RWPE2 (cell line): ENCODE measurements at regions not wholly inside any gene's neighbourhood (a gene's known extent, or its start where the extent isn't known, plus 50 kb on each side); places are given as distances from the start of the nearest gene placed in this dataset.

Experiments
- ATAC-seq: fragments of 200-7000 bp; cut with Tn5 transposase; 3 replicates; pipeline ENCODE4 v1.9.1; 2021; ENCODE audit warnings: low read depth
- DNase-seq: peaks from one replicate; pipeline ENCODE4 v3.0.0-alpha.2; 2020; ENCODE audit warnings: low spot score
- H3K27ac ChIP-seq: fragments of 450-650 bp; 2 replicates; pipeline ENCODE4 v1.5.1; 2017; ENCODE audit warnings: mild to moderate bottlenecking; ENCODE audit not compliant: poor library complexity, severe bottlenecking
- H3K27me3 ChIP-seq: fragments of 250-450 bp; sonication (Bioruptor Pico); 2 replicates; pipeline ENCODE4 v1.5.1; 2021; ENCODE audit warnings: mild to moderate bottlenecking, moderate library complexity; ENCODE audit not compliant: insufficient read depth, poor library complexity, severe bottlenecking
- H3K36me3 ChIP-seq: fragments of 250-450 bp; sonication (Bioruptor Pico); 2 replicates; pipeline ENCODE4 v1.5.1; 2020; ENCODE audit warnings: low read depth, mild to moderate bottlenecking, moderate library complexity
- H3K4me1 ChIP-seq: fragments of 250-450 bp; sonication (Bioruptor Pico); 2 replicates; pipeline ENCODE4 v1.5.1; 2021; ENCODE audit warnings: mild to moderate bottlenecking, moderate library complexity; ENCODE audit not compliant: insufficient read depth, poor library complexity, severe bottlenecking
- H3K4me3 ChIP-seq: fragments of 250-450 bp; sonication (Bioruptor Pico); 2 replicates; pipeline ENCODE4 v1.5.1; 2021; ENCODE audit warnings: mild to moderate bottlenecking, moderate library complexity; ENCODE audit not compliant: severe bottlenecking
- H3K9me3 ChIP-seq: fragments of 250-450 bp; sonication (Bioruptor Pico); 2 replicates; pipeline ENCODE4 v1.5.1; 2021; ENCODE audit warnings: mild to moderate bottlenecking, moderate library complexity; ENCODE audit not compliant: severe bottlenecking
- TF ChIP-seq, protein P1 (sequence below): fragments of 450-650 bp; IDR thresholded peaks from one replicate; pipeline ENCODE4 v1.5.1; 2017; ENCODE audit warnings: mild to moderate bottlenecking, moderate library complexity; ENCODE audit not compliant: poor library complexity, severe bottlenecking

DNA sequence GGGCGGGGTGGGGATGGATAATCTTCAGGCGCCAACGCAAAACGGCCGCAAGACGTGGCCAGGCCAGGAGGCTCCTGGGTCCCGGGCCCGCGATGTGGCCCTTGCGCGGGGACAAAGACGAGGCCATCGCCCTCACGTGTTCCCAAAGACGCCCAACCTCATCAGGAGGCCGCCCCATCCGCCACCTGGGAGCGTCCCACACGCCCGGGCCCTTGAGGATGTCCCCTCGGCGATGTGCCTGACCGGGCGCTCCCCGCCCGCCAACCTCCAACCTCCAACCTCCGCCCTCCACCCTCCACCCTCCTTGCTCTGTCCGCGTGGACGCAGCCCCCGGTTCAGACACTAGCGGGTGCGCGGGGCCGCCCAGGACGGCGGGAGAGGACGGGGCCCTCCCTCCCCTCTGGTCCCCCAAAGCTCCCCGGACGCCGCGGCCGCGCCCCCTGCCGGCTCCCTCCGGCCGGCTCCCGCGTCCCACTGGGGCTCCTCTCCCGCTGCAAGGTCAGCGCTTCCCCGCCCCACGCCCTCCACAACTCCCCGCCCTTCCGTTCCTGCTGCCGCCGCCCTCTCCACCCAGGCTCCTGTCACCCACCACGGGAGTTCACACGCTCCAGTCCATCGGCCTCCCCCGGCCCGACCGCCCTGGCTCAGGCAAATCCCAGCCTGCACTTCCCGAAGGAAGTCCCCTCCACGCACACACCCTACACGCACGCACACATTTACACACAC lies 250.8 kb upstream of the RPL38 start:
- Histone ChIP-seq H3K9me3 (no peaks in the 10 kb centered on the region), H3K27ac (no peak overlapping the region), H3K4me3 (no peak overlapping the region), H3K36me3 (no peaks in the 10 kb centered on the region), H3K4me1 (no peaks in the 10 kb centered on the region), H3K27me3 (peaks cover 29% of the 10 kb centered on the region)
- TF ChIP-seq, protein P1, sequence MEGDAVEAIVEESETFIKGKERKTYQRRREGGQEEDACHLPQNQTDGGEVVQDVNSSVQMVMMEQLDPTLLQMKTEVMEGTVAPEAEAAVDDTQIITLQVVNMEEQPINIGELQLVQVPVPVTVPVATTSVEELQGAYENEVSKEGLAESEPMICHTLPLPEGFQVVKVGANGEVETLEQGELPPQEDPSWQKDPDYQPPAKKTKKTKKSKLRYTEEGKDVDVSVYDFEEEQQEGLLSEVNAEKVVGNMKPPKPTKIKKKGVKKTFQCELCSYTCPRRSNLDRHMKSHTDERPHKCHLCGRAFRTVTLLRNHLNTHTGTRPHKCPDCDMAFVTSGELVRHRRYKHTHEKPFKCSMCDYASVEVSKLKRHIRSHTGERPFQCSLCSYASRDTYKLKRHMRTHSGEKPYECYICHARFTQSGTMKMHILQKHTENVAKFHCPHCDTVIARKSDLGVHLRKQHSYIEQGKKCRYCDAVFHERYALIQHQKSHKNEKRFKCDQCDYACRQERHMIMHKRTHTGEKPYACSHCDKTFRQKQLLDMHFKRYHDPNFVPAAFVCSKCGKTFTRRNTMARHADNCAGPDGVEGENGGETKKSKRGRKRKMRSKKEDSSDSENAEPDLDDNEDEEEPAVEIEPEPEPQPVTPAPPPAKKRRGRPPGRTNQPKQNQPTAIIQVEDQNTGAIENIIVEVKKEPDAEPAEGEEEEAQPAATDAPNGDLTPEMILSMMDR = peak; percentile 19
- peak; percentile 28; the same call in 2 of the 3 replicates for ATAC-seq
- DNase-seq = no peak

DNA sequence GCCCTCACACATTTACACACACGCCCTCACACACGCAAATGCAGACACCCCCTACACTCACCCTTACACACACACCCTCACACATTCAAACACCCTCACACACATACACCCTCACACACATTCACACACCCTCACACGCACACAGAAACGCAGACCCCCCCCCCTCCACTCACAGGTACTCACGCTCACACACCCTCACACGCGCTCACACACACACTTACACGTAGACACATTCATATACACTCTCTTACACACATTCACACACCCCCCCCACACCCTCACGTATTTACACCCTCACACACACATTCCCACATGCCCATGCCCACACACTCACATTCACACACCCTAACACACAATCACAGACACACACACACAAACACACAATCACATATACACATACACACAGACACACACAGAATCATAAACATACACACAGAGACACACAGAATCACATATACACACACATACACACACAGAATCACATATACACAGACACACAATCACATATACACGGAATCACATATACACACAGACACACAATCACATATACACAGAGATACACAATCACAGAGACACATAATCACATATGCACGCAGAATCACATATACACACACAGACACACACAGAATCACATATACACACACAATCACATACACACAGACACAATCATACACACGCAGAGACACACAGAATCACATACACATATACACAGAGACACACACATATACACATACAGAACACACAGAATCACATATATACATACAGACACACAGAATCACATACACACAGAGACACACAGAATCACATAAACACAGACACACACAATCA lies 250.1 kb upstream of the RPL38 start:
- no peak overlapping the region for H3K27ac ChIP-seq
- no peaks in the 10 kb centered on the region for H3K9me3 ChIP-seq
- no peak overlapping the region for H3K4me3 ChIP-seq
- DNase-seq (no peak), ATAC-seq (no peak)
- H3K36me3 ChIP-seq = no peaks in the 10 kb centered on the region
- H3K27me3 ChIP-seq = peaks cover 34% of the 10 kb centered on the region
- TF ChIP-seq, protein P1 = no peak
- H3K4me1 ChIP-seq = no peaks in the 10 kb centered on the region

DNA sequence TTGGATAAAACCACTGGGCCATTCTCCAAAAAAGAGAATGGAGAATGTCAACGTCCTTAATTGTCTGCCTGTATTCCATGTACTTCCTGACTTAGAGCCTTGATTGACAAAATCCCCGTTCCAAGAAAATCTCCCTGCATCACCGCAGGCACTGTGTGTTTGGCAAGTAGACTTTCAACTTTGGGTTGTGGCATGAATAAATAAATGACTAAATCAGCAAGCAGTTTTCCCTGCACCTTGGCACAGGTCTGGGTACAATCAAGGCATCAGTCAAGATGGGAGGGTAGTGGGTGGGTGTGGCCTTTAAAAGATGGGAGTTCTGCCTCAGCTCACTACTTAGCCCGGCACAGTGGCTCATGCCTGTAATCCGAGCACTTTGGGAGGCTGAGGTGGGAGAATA lies 248.5 kb upstream of the RPL38 start:
- H3K36me3 ChIP-seq = no peaks in the 10 kb centered on the region
- no peaks in the 10 kb centered on the region for H3K4me1 ChIP-seq
- H3K27ac ChIP-seq = no peak overlapping the region
- H3K4me3 ChIP-seq = no peak overlapping the region
- DNase-seq (no peak), ATAC-seq (no peak)
- peaks cover 34% of the 10 kb centered on the region for H3K27me3 ChIP-seq
- H3K9me3 ChIP-seq = no peaks in the 10 kb centered on the region
- TF ChIP-seq, protein P1 = no peak

- H3K4me1 ChIP-seq = no peaks in the 10 kb centered on the region
- peaks cover 31% of the 10 kb centered on the region for H3K27me3 ChIP-seq
- TF ChIP-seq, protein P1 = no peak
- DNase-seq = no peak
- no peak overlapping the region for H3K27ac ChIP-seq
- no peaks in the 10 kb centered on the region for H3K36me3 ChIP-seq
- H3K9me3 ChIP-seq = no peaks in the 10 kb centered on the region
- ATAC-seq = no peak
- no peak overlapping the region for H3K4me3 ChIP-seq
Observed at GRCh38 chr17:73955616-73956015, 247.9 kb upstream of the RPL38 start.
